ENCODE measurements at regions not wholly inside any gene's neighbourhood (a gene's known extent, or its start where the extent isn't known, plus 50 kb on each side); places are given as distances from the start of the nearest gene placed in this dataset.

- no peak overlapping the region for H3K4me3 ChIP-seq (ENCODE audit: low read length)
- ChIA-PET POLR2A (ENCODE audit: unreplicated experiment) (no interaction called here), CTCF (no interaction called here)
- H3K9me3 ChIP-seq (ENCODE audit: low read length): no peaks in the 10 kb centered on the region
- H3F3A ChIP-seq (ENCODE audit: low read length, unreplicated experiment): no peaks in the 10 kb centered on the region
- no peak overlapping the region for H3K4me2 ChIP-seq (ENCODE audit: low read length)
- BruUV-seq (replicated peaks): no TSS peak
- intact Hi-C loops (cut with micrococcal nuclease): loop anchor here (2.0 to 5.0 kb wide), 4 partner anchors 239 to 1503 kb away; no protein-coding TSS in a partner anchor
- H3K36me3 ChIP-seq (ENCODE audit: low read depth, low read length): no peaks in the 10 kb centered on the region
- no peaks in the 10 kb centered on the region for H3K79me2 ChIP-seq (ENCODE audit: low read length)
- H4K20me1 ChIP-seq (ENCODE audit: low read length): no peaks in the 10 kb centered on the region
- H3K9ac ChIP-seq (ENCODE audit: low read length): no peak overlapping the region
- ATAC-seq: peak; percentile 57
- H3K27ac ChIP-seq (ENCODE audit: low read length): no peak overlapping the region
- H2AFZ ChIP-seq (ENCODE audit: low read length): no peak overlapping the region
- H3K27me3 ChIP-seq (ENCODE audit: low read length): no peaks in the 10 kb centered on the region
- H3K9me2 ChIP-seq (replicated peaks; ENCODE audit: low read length): no peaks in the 10 kb centered on the region
- TF ChIP-seq CTCF (conservative IDR thresholded peaks at IDR 0.05; ENCODE audit: low read depth, low read length) (peak; percentile 77), EZH2 (IDR thresholded peaks at IDR 0.05; ENCODE audit: low read length, unreplicated experiment) (no peak)
- no peaks in the 10 kb centered on the region for H3K4me1 ChIP-seq (ENCODE audit: insufficient read depth, low read length)
- peak; percentile 62 for DNase-seq
These were observed 802.0 kb downstream of the RPA4 start for GRCh38 chrX:97685753-97686152.

GRCh38 chrX:97691901-97692455 lies 808.3 kb downstream of the RPA4 start:
- H3K9me3 ChIP-seq (ENCODE audit: low read length): no peaks in the 10 kb centered on the region
- no peaks in the 10 kb centered on the region for H3K9me2 ChIP-seq (replicated peaks; ENCODE audit: low read length)
- CTCF ChIA-PET: no interaction called here
- ATAC-seq: no peak
- no TSS peak for BruUV-seq (replicated peaks)
- intact Hi-C loops (cut with micrococcal nuclease): no loop called here
- no peaks in the 10 kb centered on the region for H3K36me3 ChIP-seq (ENCODE audit: low read depth, low read length)
- H2AFZ ChIP-seq (ENCODE audit: low read length): no peak overlapping the region
- no peak overlapping the region for H3K4me3 ChIP-seq (ENCODE audit: low read length)
- H4K20me1 ChIP-seq (ENCODE audit: low read length): no peaks in the 10 kb centered on the region
- no peaks in the 10 kb centered on the region for H3F3A ChIP-seq (ENCODE audit: low read length, unreplicated experiment)
- no peak overlapping the region for H3K9ac ChIP-seq (ENCODE audit: low read length)
- H3K4me2 ChIP-seq (ENCODE audit: low read length): no peak overlapping the region
- no peak for DNase-seq
- H3K27ac ChIP-seq (ENCODE audit: low read length): no peak overlapping the region
- POLR2A ChIA-PET (ENCODE audit: unreplicated experiment): no interaction called here
- no peaks in the 10 kb centered on the region for H3K4me1 ChIP-seq (ENCODE audit: insufficient read depth, low read length)
- H3K27me3 ChIP-seq (ENCODE audit: low read length): no peaks in the 10 kb centered on the region
- H3K79me2 ChIP-seq (ENCODE audit: low read length): no peaks in the 10 kb centered on the region
- no peak for TF ChIP-seq EZH2 (IDR thresholded peaks at IDR 0.05; ENCODE audit: low read length, unreplicated experiment)
- TF ChIP-seq CTCF (conservative IDR thresholded peaks at IDR 0.05; ENCODE audit: low read depth, low read length): no peak
- TF ChIP-seq EZH2phosphoT487 (IDR thresholded peaks at IDR 0.05; ENCODE audit: borderline replicate concordance, low read length): no peak

- BruUV-seq (replicated peaks): no TSS peak
These were observed 808.9 kb downstream of the RPA4 start for GRCh38 chrX:97692575-97692974.

More at GRCh38 chrX:97692575-97692974, 808.9 kb downstream of the RPA4 start:
- Histone ChIP-seq H3K4me1 (ENCODE audit: insufficient read depth, low read length) (no peaks in the 10 kb centered on the region), H3K4me2 (ENCODE audit: low read length) (no peak overlapping the region), H3K36me3 (ENCODE audit: low read depth, low read length) (no peaks in the 10 kb centered on the region), H3K9me2 (replicated peaks; ENCODE audit: low read length) (no peaks in the 10 kb centered on the region), H3K27me3 (ENCODE audit: low read length) (no peaks in the 10 kb centered on the region), H3K79me2 (ENCODE audit: low read length) (no peaks in the 10 kb centered on the region), H3K9me3 (ENCODE audit: low read length) (no peaks in the 10 kb centered on the region), H3K9ac (ENCODE audit: low read length) (no peak overlapping the region), H3K27ac (ENCODE audit: low read length) (no peak overlapping the region), H4K20me1 (ENCODE audit: low read length) (no peaks in the 10 kb centered on the region), H3F3A (ENCODE audit: low read length, unreplicated experiment) (no peaks in the 10 kb centered on the region), H2AFZ (ENCODE audit: low read length) (no peak overlapping the region), H3K4me3 (ENCODE audit: low read length) (no peak overlapping the region)
- POLR2A ChIA-PET (ENCODE audit: unreplicated experiment): no interaction called here
- CTCF ChIA-PET: interaction anchor here (0.6 kb wide), 1 partner anchor 10 kb away, joined by 3 read pairs; no protein-coding TSS in a partner anchor
- TF ChIP-seq CTCF (conservative IDR thresholded peaks at IDR 0.05; ENCODE audit: low read depth, low read length) (peak; percentile 35; the same call in 1 of the 2 replicates), EZH2phosphoT487 (IDR thresholded peaks at IDR 0.05; ENCODE audit: borderline replicate concordance, low read length) (no peak)
- ATAC-seq: no peak
- intact Hi-C loops (cut with micrococcal nuclease): no loop called here
- DNase-seq: no peak
